Mammary epithelial cell (primary cell): ENCODE measurements at regions not wholly inside any gene's neighbourhood (a gene's known extent, or its start where the extent isn't known, plus 50 kb on each side); places are given as distances from the start of the nearest gene placed in this dataset.

Source experiments
- CTCF ChIP-seq, 2 donors: IDR thresholded peaks in 1 of 2; conservative IDR thresholded peaks in 1 of 2; 2 replicates each; pipeline ENCODE4 v1.5.1; 2011 to 2012; ENCODE audit warnings: inconsistent platforms in 2 of 2, low read length in 2 of 2, mild to moderate bottlenecking in 2 of 2, control low read depth in 1 of 2, low read depth in 1 of 2; ENCODE audit not compliant: insufficient read depth in 1 of 2; ENCODE audit errors: extremely low read depth in 1 of 2
- EZH2 ChIP-seq: IDR thresholded peaks from 2 replicates; pipeline ENCODE4 v1.6.1; 2012; ENCODE audit warnings: low read length, inconsistent platforms, borderline replicate concordance

GRCh38 chr12:69085852-69086251 is 152.9 kb upstream of the CPM start:
- no peak for TF ChIP-seq CTCF (conservative IDR thresholded peaks at IDR 0.05 in 1 of 2, IDR thresholded peaks at IDR 0.05 in 1 of 2; ENCODE audit: extremely low read depth in 1 of 2, insufficient read depth in 1 of 2, low read depth in 1 of 2, low read length in 2 of 2)
- TF ChIP-seq EZH2 = no peak
